GM10266 (cell line): ENCODE measurements at regions not wholly inside any gene's neighbourhood (a gene's known extent, or its start where the extent isn't known, plus 50 kb on each side); places are given as distances from the start of the nearest gene placed in this dataset.

Experiments
- DNase-seq: peaks from one replicate; pipeline ENCODE4 v3.0.0; 2012; ENCODE audit errors: extremely low spot score
- TF ChIP-seq, protein P1 (sequence below): IDR thresholded peaks from 2 replicates; pipeline ENCODE4 v1.5.1; 2012; ENCODE audit warnings: mild to moderate bottlenecking, low read depth; ENCODE audit not compliant: control insufficient read depth, insufficient read depth; ENCODE audit errors: missing control alignments

DNA sequence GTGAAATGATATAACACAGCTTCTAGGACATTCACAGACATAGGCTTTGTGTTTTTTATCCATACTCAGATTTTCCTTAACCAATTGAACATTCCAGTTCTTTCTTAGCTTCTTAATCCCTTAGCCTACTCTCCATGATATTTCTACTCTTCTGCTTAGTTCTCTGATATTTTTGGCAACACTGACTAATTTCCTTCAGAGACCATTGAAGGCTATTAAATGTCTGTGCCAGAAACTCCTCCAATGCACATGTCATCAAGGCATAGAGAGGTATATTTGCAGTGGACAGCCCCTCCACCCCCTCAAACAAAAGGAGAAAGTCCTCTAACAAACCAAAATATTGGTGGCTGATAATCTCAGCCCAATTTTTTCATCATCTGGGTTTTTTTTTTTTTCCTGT lies 105.9 kb upstream of the TSC22D2 start:
- DNase-seq: no peak
- TF ChIP-seq, protein P1, sequence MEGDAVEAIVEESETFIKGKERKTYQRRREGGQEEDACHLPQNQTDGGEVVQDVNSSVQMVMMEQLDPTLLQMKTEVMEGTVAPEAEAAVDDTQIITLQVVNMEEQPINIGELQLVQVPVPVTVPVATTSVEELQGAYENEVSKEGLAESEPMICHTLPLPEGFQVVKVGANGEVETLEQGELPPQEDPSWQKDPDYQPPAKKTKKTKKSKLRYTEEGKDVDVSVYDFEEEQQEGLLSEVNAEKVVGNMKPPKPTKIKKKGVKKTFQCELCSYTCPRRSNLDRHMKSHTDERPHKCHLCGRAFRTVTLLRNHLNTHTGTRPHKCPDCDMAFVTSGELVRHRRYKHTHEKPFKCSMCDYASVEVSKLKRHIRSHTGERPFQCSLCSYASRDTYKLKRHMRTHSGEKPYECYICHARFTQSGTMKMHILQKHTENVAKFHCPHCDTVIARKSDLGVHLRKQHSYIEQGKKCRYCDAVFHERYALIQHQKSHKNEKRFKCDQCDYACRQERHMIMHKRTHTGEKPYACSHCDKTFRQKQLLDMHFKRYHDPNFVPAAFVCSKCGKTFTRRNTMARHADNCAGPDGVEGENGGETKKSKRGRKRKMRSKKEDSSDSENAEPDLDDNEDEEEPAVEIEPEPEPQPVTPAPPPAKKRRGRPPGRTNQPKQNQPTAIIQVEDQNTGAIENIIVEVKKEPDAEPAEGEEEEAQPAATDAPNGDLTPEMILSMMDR: no peak

GRCh38 chr3:150300852-150301517 lies 107.1 kb upstream of the TSC22D2 start:
- TF ChIP-seq, protein P1: no peak
- no peak for DNase-seq

DNA sequence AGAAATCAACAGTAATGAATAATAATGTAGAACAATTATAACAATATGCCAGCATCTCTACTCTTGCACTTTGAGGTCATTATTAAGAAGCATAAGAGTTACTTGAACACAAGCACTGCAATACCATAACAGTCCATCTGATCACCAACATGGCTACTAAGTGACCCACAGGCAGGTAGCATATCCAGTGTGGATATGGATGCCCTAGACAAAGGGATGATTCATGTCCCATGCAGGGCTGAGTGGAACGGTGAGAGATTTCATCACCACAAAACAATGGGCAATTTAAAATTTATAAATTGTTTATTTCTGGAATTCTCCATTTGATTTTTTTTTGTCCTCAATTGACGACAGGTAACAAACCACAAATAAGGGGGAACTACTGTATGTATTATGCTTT lies 107.7 kb upstream of the TSC22D2 start:
- TF ChIP-seq, protein P1: no peak
- DNase-seq: no peak

DNA sequence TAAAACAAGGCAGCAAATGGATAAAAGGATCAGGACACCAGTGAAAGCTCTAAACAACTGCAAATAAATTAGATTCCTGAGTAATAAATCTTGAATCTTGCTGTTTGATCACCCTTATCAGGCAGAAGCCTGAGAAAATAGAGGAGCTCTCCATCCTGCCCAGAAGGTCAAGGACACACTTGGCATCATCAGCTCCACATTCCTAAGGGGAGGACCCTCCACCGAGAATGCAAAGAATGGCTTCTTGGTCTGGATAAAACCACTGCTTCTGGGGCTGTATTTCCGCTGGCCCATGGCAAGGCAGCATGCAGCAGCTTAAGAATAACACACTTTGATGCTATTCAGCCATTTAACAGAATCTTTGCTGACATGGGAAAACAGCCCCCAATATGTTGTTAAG lies 108.9 kb upstream of the TSC22D2 start:
- TF ChIP-seq, protein P1: no peak
- DNase-seq: no peak

GRCh38 chr3:150296966-150297365 lies 111.1 kb upstream of the TSC22D2 start:
- TF ChIP-seq, protein P1: no peak
- no peak for DNase-seq

- no peak for DNase-seq
- TF ChIP-seq, protein P1: no peak
Observed at GRCh38 chr3:150296123-150296735, 111.9 kb upstream of the TSC22D2 start.

GRCh38 chr3:150293401-150294001 lies 114.6 kb upstream of the TSC22D2 start:
- no peak for DNase-seq
- TF ChIP-seq, protein P1: no peak
